Fibroblast of peridontal ligament (primary cell): ENCODE measurements at regions not wholly inside any gene's neighbourhood (a gene's known extent, or its start where the extent isn't known, plus 50 kb on each side); places are given as distances from the start of the nearest gene placed in this dataset.

Source experiments
- DNase-seq: peaks from one replicate; pipeline ENCODE4 v3.0.0-alpha.2; 2010; ENCODE audit errors: extremely low read depth

- no peak for DNase-seq
These were observed 156.7 kb upstream of the KIRREL3 start for GRCh38 chr11:127157225-127157624.

GRCh38 chr11:127149410-127149809 is 148.8 kb upstream of the KIRREL3 start:
- no peak for DNase-seq

GRCh38 chr11:127143251-127143650 is 142.7 kb upstream of the KIRREL3 start:
- DNase-seq, result no peak

- no peak for DNase-seq
These were observed 138.0 kb upstream of the KIRREL3 start for GRCh38 chr11:127138613-127139012.

- no peak for DNase-seq
These were observed 137.3 kb upstream of the KIRREL3 start for GRCh38 chr11:127137771-127138280.

- DNase-seq, result no peak
These were observed 135.9 kb upstream of the KIRREL3 start for GRCh38 chr11:127136438-127136837.

GRCh38 chr11:127135256-127135655 is 134.7 kb upstream of the KIRREL3 start:
- DNase-seq, result no peak

GRCh38 chr11:127133061-127133460 is 132.5 kb upstream of the KIRREL3 start:
- no peak for DNase-seq

GRCh38 chr11:127130321-127130720 is 129.8 kb upstream of the KIRREL3 start:
- no peak for DNase-seq

- DNase-seq, result no peak
These were observed 126.4 kb upstream of the KIRREL3 start for GRCh38 chr11:127126986-127127385.

- no peak for DNase-seq
These were observed 118.8 kb upstream of the KIRREL3 start for GRCh38 chr11:127119356-127119755.

- DNase-seq, result no peak
These were observed 118.2 kb upstream of the KIRREL3 start for GRCh38 chr11:127118811-127119210.

- no peak for DNase-seq
These were observed 116.7 kb upstream of the KIRREL3 start for GRCh38 chr11:127117231-127117739.

- DNase-seq, result no peak
These were observed 115.3 kb upstream of the KIRREL3 start for GRCh38 chr11:127115844-127116243.

GRCh38 chr11:127114035-127114434 is 113.5 kb upstream of the KIRREL3 start:
- no peak for DNase-seq

- no peak for DNase-seq
These were observed 110.0 kb upstream of the KIRREL3 start for GRCh38 chr11:127110542-127110941.

GRCh38 chr11:127109796-127110480 is 109.4 kb upstream of the KIRREL3 start:
- DNase-seq, result no peak

- no peak for DNase-seq
These were observed 108.3 kb upstream of the KIRREL3 start for GRCh38 chr11:127108838-127109237.

- DNase-seq, result no peak
These were observed 106.4 kb upstream of the KIRREL3 start for GRCh38 chr11:127106938-127107337.

- DNase-seq, result peak; percentile 15
These were observed 105.3 kb upstream of the KIRREL3 start for GRCh38 chr11:127105593-127106541.

- no peak for DNase-seq
These were observed 103.2 kb upstream of the KIRREL3 start for GRCh38 chr11:127103586-127104388.

- no peak for DNase-seq
These were observed 98.1 kb upstream of the KIRREL3 start for GRCh38 chr11:127098684-127099083.
